ENCODE measurements at regions not wholly inside any gene's neighbourhood (a gene's known extent, or its start where the extent isn't known, plus 50 kb on each side); places are given as distances from the start of the nearest gene placed in this dataset.
A peak's percentile ranks its signal among the peaks of the same experiment; 100 is the strongest.

DNA sequence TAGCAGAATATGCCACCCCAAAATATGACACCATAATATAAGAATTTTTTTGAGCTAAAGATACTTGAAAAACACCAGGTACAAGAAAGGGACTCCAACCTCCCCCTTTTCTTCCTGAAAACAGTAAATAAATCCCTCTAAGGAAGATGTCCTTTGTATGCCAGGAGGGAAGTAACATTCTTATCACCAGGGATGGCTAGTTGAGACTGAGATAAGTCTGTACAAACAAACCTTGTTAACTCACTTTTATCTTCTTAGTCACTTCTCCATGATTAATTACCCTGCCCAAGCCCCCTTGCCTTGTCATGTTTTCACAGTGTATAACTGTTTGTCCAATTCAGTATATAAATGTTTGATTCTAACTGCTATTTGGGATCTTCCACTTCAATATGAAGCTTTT is 888.0 kb downstream of the PCDH18 start:
- Histone ChIP-seq H3K36me3 (no peaks in the 10 kb centered on the region), H3K27ac (no peak overlapping the region), H3K4me3 (no peak overlapping the region), H3K4me1 (no peaks in the 10 kb centered on the region), H3K9me3 (no peaks in the 10 kb centered on the region), H3K27me3 (no peaks in the 10 kb centered on the region)
- DNase-seq (no peak), ATAC-seq (no peak)
- intact Hi-C loops (cut with DNase I), result no loop called here
- no peak for TF ChIP-seq POLR2A (IDR thresholded peaks at IDR 0.05)
- TF ChIP-seq, protein P1, sequence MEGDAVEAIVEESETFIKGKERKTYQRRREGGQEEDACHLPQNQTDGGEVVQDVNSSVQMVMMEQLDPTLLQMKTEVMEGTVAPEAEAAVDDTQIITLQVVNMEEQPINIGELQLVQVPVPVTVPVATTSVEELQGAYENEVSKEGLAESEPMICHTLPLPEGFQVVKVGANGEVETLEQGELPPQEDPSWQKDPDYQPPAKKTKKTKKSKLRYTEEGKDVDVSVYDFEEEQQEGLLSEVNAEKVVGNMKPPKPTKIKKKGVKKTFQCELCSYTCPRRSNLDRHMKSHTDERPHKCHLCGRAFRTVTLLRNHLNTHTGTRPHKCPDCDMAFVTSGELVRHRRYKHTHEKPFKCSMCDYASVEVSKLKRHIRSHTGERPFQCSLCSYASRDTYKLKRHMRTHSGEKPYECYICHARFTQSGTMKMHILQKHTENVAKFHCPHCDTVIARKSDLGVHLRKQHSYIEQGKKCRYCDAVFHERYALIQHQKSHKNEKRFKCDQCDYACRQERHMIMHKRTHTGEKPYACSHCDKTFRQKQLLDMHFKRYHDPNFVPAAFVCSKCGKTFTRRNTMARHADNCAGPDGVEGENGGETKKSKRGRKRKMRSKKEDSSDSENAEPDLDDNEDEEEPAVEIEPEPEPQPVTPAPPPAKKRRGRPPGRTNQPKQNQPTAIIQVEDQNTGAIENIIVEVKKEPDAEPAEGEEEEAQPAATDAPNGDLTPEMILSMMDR (IDR thresholded peaks at IDR 0.05), result no peak

DNA sequence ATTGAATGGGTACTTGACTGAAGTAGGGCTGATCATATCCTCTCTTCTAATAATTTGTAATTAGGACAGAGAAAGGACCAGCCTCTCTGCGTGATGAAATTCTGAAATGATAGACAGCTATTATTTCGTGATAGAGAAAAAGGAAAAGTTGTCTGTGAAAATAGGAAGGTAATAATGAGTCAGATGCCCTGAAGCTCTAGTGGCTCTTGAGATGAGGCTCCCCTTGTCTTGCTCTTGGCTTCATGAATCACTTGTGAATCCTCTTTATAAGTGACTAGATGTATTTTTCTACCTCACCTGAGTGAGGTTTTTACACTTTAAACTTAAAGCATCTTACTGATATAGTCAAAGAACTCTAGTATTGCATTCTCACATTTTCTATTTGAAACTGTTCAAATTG is 888.9 kb downstream of the PCDH18 start:
- intact Hi-C loops (cut with DNase I), result no loop called here
- 61% methylated on average over 2 of the region's 2 CpGs for WGBS (ENCODE audit: insufficient coverage, low coverage, low lambda C conversion rate, missing lambda C conversion rate)
- no peaks in the 10 kb centered on the region for H3K4me1 ChIP-seq
- H3K36me3 ChIP-seq, result no peaks in the 10 kb centered on the region
- DNase-seq (no peak), ATAC-seq (no peak)
- H3K9me3 ChIP-seq, result no peaks in the 10 kb centered on the region
- no peaks in the 10 kb centered on the region for H3K27me3 ChIP-seq
- TF ChIP-seq, protein P1 (IDR thresholded peaks at IDR 0.05), result no peak
- no peak for TF ChIP-seq POLR2A (IDR thresholded peaks at IDR 0.05)
- H3K4me3 ChIP-seq, result no peak overlapping the region
- no peak overlapping the region for H3K27ac ChIP-seq

DNA sequence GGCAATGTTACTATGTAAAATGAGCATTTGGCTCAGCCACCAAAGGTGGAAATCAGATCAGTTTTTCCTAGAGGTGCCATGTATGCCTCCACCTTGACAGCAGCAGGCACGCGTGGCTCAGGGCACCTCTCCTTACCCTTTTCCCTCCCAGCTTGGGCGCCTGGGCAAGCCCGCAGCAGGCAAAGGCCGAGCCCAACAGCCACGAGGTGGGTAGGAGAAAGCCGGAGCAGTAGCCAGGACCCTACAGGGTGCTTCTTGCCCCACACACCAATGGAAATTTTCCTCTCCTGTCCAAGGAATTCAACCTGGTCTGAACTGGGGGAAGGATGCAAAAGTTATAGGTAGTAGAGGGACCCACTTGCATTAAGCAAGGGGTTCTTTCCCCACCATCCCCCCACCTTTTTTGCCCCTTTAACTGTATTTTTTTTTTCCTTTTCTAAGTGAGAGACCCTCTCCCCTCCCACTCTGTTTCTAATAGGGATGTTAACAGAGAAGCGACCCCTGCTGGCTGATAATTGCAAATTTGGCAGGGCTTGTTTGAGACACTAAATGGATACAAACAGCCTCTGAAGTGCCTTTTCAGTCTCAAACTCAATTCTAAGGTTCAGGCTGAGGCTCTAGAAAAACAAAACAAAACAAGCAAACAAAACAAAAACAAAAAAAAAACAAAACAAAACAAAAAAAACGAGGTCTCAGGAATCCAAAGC is 895.1 kb downstream of the PCDH18 start:
- H3K9me3 ChIP-seq, result no peaks in the 10 kb centered on the region
- H3K4me3 ChIP-seq, result no peak overlapping the region
- intact Hi-C loops (cut with DNase I), result no loop called here
- DNase-seq (no peak), ATAC-seq (no peak)
- 20% methylated on average over 2 of the region's 9 CpGs for WGBS (ENCODE audit: insufficient coverage, low coverage, low lambda C conversion rate, missing lambda C conversion rate)
- TF ChIP-seq, protein P1 (IDR thresholded peaks at IDR 0.05), result peak in 2 of 4 donors; percentile 11 to 35
- TF ChIP-seq POLR2A (IDR thresholded peaks at IDR 0.05), result no peak
- H3K36me3 ChIP-seq, result no peaks in the 10 kb centered on the region
- no peak overlapping the region for H3K27ac ChIP-seq
- H3K4me1 ChIP-seq, result no peaks in the 10 kb centered on the region
- H3K27me3 ChIP-seq, result no peaks in the 10 kb centered on the region

DNA sequence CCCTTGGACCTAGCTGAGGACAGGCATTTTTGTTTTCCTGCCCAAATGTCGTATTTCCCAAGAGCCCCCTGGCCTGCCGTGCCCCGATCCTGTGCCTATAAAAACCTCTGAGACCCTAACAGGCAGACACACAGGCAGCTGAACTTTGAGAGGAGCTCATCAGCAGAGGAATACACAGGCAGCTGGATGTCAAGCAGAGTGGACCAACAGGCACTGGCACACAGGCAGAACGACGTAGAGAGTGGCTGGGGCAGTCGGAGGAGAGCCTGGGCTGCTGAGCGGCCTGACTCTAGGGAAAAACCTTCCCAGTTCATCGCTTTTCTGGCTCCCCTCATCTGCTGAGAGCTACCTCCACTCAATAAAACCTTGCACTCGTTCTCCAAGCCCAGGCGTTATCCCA is 896.1 kb downstream of the PCDH18 start:
- Histone ChIP-seq H3K27me3 (no peaks in the 10 kb centered on the region), H3K9me3 (no peaks in the 10 kb centered on the region), H3K4me1 (no peaks in the 10 kb centered on the region), H3K36me3 (no peaks in the 10 kb centered on the region), H3K4me3 (no peak overlapping the region), H3K27ac (no peak overlapping the region)
- no peak for ATAC-seq
- TF ChIP-seq, protein P1 (IDR thresholded peaks at IDR 0.05), result no peak
- no peak for TF ChIP-seq POLR2A (IDR thresholded peaks at IDR 0.05)
- DNase-seq, result no peak
- intact Hi-C loops (cut with DNase I), result no loop called here
- 61% methylated on average over 6 of the region's 10 CpGs for WGBS (ENCODE audit: insufficient coverage, low coverage, low lambda C conversion rate, missing lambda C conversion rate)

- DNase-seq (no peak), ATAC-seq (no peak)
- Histone ChIP-seq H3K4me3 (no peak overlapping the region), H3K4me1 (no peaks in the 10 kb centered on the region), H3K27ac (no peak overlapping the region), H3K27me3 (no peaks in the 10 kb centered on the region), H3K9me3 (no peaks in the 10 kb centered on the region), H3K36me3 (no peaks in the 10 kb centered on the region)
- intact Hi-C loops (cut with DNase I), result no loop called here
- no peak for TF ChIP-seq POLR2A (IDR thresholded peaks at IDR 0.05)
- WGBS (ENCODE audit: insufficient coverage, low coverage, low lambda C conversion rate, missing lambda C conversion rate), result 49% methylated on average over 2 of the region's 2 CpGs
Measured at GRCh38 chr4:136634121-136634520, 898.2 kb downstream of the PCDH18 start.
